A549 (cell line): ENCODE measurements at regions not wholly inside any gene's neighbourhood (a gene's known extent, or its start where the extent isn't known, plus 50 kb on each side); places are given as distances from the start of the nearest gene placed in this dataset.

Experiments
- ATAC-seq, 2 experiments: fragments of 200-7000 bp in 1 of 2; fragments of >200 bp in 1 of 2; cut with Nextera tagmentation in 1 of 2; cut with Tn5 transposase in 1 of 2; 3 replicates each; pipeline versions ENCODE4 v1.8.0 to v1.9.1; 2018 to 2020; ENCODE audit warnings: mild to moderate bottlenecking in 1 of 2, moderate library complexity in 1 of 2
- CTCF ChIA-PET: fragments of 300-600 bp; sonication (Branson Sonifier 250); formaldehyde crosslinking; extraction: SDS; loops from one replicate; lab custom pipeline; 2021; ENCODE audit warnings: antibody characterized with exemption, inconsistent platforms; lab: Yijun Ruan, JAX
- POLR2A ChIA-PET: fragments of 350-600 bp; formaldehyde crosslinking; extraction: SDS; loops from one replicate; lab custom pipeline; 2021; ENCODE audit warnings: antibody characterized with exemption, inconsistent platforms; lab: Yijun Ruan, JAX
- DNase-seq, 2 experiments: peaks; one replicate each; pipeline versions ENCODE4 v3.0.0 to v3.0.0-alpha.2; 2011 to 2016; ENCODE audit warnings: low read depth in 1 of 2, low spot score in 1 of 2
- FAIRE-seq: peaks from 2 replicates; lab custom pipeline; 2011; peaks lifted over from hg19 to GRCh38; lab: Jason Lieb, UNC
- H3K27ac ChIP-seq, 2 experiments: fragments of >200 bp; sonication (Bioruptor Twin); formaldehyde crosslinking; 3 replicates each; pipeline ENCODE4 v1.5.1; 2016 to 2017
- H3K4me1 ChIP-seq: fragments of >200 bp; sonication (Bioruptor Twin); formaldehyde crosslinking; 3 replicates; pipeline ENCODE4 v1.6.1; 2016
- H3K4me2 ChIP-seq: fragments of >200 bp; sonication (Bioruptor Twin); formaldehyde crosslinking; 3 replicates; pipeline ENCODE4 v1.6.1; 2016
- H3K4me3 ChIP-seq: fragments of >200 bp; sonication (Bioruptor Twin); formaldehyde crosslinking; 3 replicates; pipeline ENCODE4 v1.5.1; 2016
- H3K9me3 ChIP-seq: fragments of >200 bp; sonication (Bioruptor Twin); formaldehyde crosslinking; 3 replicates; pipeline ENCODE4 v1.6.1; 2016
- BHLHE40 ChIP-seq: IDR thresholded peaks from 2 replicates; pipeline ENCODE4 v1.6.1; 2012; ENCODE audit warnings: low read depth, low read length, inconsistent platforms
- CBX2 ChIP-seq: fragments of 200-600 bp; sonication (generic); IDR thresholded peaks from 2 replicates; pipeline ENCODE4 v1.6.1; 2016; ENCODE audit warnings: low read depth, mild to moderate bottlenecking, borderline replicate concordance
- CBX8 ChIP-seq: fragments of 200-600 bp; sonication (generic); IDR thresholded peaks from 2 replicates; pipeline ENCODE4 v1.6.1; 2016
- CHD2 ChIP-seq: fragments of 150-350 bp; IDR thresholded peaks from 2 replicates; pipeline ENCODE4 v1.6.1; 2014; ENCODE audit warnings: low read length; ENCODE audit not compliant: partially characterized antibody
- CHD4 ChIP-seq: fragments of 200-600 bp; sonication (generic); IDR thresholded peaks from 2 replicates; pipeline ENCODE4 v1.6.1; 2016; ENCODE audit warnings: antibody characterized with exemption, mild to moderate bottlenecking, borderline replicate concordance
- EHF ChIP-seq: fragments of 250-450 bp; sonication (Bioruptor Pico); IDR thresholded peaks from 2 replicates; pipeline ENCODE4 v1.5.0; 2020; ENCODE audit warnings: mild to moderate bottlenecking
- EHMT2 ChIP-seq: fragments of 200-600 bp; sonication (generic); IDR thresholded peaks from 2 replicates; pipeline ENCODE4 v1.6.1; 2016; ENCODE audit warnings: antibody characterized with exemption, low read depth, mild to moderate bottlenecking, moderate library complexity
- EP300 ChIP-seq, 2 experiments: fragments of >200 bp; sonication (Bioruptor Twin); formaldehyde crosslinking; IDR thresholded peaks; 2 replicates in 1 of 2; 3 replicates in 1 of 2; pipeline ENCODE4 v1.6.1; 2016 to 2017
- FOSL2 ChIP-seq, 2 experiments: fragments of 450-650 bp in 1 of 2; fragments of >200 bp in 1 of 2; sonication (Bioruptor Twin) in 1 of 2; formaldehyde crosslinking; IDR thresholded peaks; 2 replicates each; pipeline versions ENCODE4 v1.5.0 to v1.6.1; 2016 to 2020; ENCODE audit warnings: mild to moderate bottlenecking in 1 of 2, moderate library complexity in 1 of 2
- HEYL ChIP-seq: fragments of 250-450 bp; sonication (Bioruptor Pico); IDR thresholded peaks from 2 replicates; pipeline ENCODE4 v1.8.0; 2021; ENCODE audit warnings: mild to moderate bottlenecking, moderate library complexity
- HOXB5 ChIP-seq: fragments of 250-450 bp; sonication (Bioruptor Pico); IDR thresholded peaks from 2 replicates; pipeline ENCODE4 v1.5.0; 2020; ENCODE audit warnings: mild to moderate bottlenecking, moderate library complexity
- JUN ChIP-seq, 2 experiments: fragments of >200 bp; sonication (Bioruptor Twin); formaldehyde crosslinking; IDR thresholded peaks; 2 replicates in 1 of 2; 3 replicates in 1 of 2; pipeline ENCODE4 v1.6.1; 2016 to 2017
- KDM1A ChIP-seq: fragments of 200-600 bp; sonication (generic); IDR thresholded peaks from 2 replicates; pipeline ENCODE4 v1.6.1; 2016; ENCODE audit warnings: low read depth, mild to moderate bottlenecking
- NFE2L2 ChIP-seq: fragments of 150-350 bp; conservative IDR thresholded peaks from 2 replicates; pipeline ENCODE4 v1.6.1; 2014; ENCODE audit warnings: low read length
- NR3C1 ChIP-seq: fragments of >200 bp; sonication (Bioruptor Twin); formaldehyde crosslinking; IDR thresholded peaks from 3 replicates; pipeline ENCODE4 v1.6.1; 2017
- RAD21 ChIP-seq, 2 experiments: fragments of >200 bp in 1 of 2; sonication (Bioruptor Twin) in 1 of 2; formaldehyde crosslinking in 1 of 2; IDR thresholded peaks in 1 of 2; conservative IDR thresholded peaks in 1 of 2; 2 replicates in 1 of 2; 3 replicates in 1 of 2; pipeline ENCODE4 v1.6.1; 2012 to 2018; ENCODE audit warnings: inconsistent platforms in 1 of 2
- RCOR1 ChIP-seq: fragments of 150-350 bp; IDR thresholded peaks from 2 replicates; pipeline ENCODE4 v1.6.1; 2014; ENCODE audit warnings: antibody characterized with exemption, low read length, low read depth
- RFX5 ChIP-seq: fragments of 450-650 bp; IDR thresholded peaks from 2 replicates; pipeline ENCODE4 v1.7.1; 2014; ENCODE audit warnings: antibody characterized with exemption, mild to moderate bottlenecking, moderate library complexity
- SREBF2 ChIP-seq: fragments of 450-650 bp; IDR thresholded peaks from 2 replicates; pipeline ENCODE4 v1.6.1; 2014; ENCODE audit warnings: mild to moderate bottlenecking, moderate library complexity
- ZC3H11A ChIP-seq: fragments of 450-650 bp; IDR thresholded peaks from 2 replicates; pipeline ENCODE4 v1.6.1; 2014; ENCODE audit warnings: antibody characterized with exemption, mild to moderate bottlenecking
- ZSCAN20 ChIP-seq: fragments of 250-450 bp; sonication (Bioruptor Pico); IDR thresholded peaks from 2 replicates; pipeline ENCODE4 v1.8.0; 2022; ENCODE audit warnings: mild to moderate bottlenecking, moderate library complexity
- WGBS: methylation state at CpG from one replicate; pipeline ENCODE4 v1.1.6; 2017; ENCODE audit errors: missing lambda C conversion rate; 5-methylcytosine and 5-hydroxymethylcytosine counted together
- TF ChIP-seq, protein P1 (sequence below): fragments of 450-650 bp; IDR thresholded peaks from 2 replicates; pipeline ENCODE4 v1.6.1; 2014; ENCODE audit warnings: antibody characterized with exemption
- TF ChIP-seq, protein P2 (sequence below): fragments of 150-350 bp; IDR thresholded peaks from 2 replicates; pipeline ENCODE4 v1.6.1; 2014; ENCODE audit warnings: low read depth, mild to moderate bottlenecking, low read length
- TF ChIP-seq, protein P3 (sequence below): fragments of >200 bp; sonication (Bioruptor Twin); formaldehyde crosslinking; IDR thresholded peaks from 3 replicates; pipeline ENCODE4 v1.6.1; 2016
- TF ChIP-seq, protein P4 (sequence below): fragments of 250-450 bp; sonication (Bioruptor Pico); IDR thresholded peaks from 2 replicates; pipeline ENCODE4 v1.5.0; 2021; ENCODE audit warnings: mild to moderate bottlenecking, moderate library complexity, borderline replicate concordance
- TF ChIP-seq, protein P5 (sequence below): IDR thresholded peaks from 2 replicates; pipeline ENCODE4 v1.6.1; 2012

DNA sequence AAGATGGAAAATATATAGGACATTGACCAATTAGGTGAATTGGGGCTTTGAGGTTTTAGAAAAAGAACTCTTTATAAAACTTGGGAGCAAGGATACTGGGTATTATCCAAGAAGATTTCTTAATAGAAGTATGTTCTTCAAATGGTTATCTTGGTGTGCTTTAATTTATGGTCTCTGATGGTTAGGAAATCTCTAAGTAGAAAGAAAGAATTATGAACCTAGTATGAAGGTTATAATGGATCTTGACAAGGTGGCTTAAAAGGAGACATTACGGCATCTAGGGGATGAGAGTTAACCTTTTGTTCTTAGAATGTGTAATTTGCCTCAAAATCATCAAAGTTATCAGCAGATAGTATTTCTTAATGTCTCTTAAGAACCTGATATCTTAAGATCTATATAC lies 210.4 kb upstream of the PRICKLE1 start (continued):
- TF ChIP-seq, protein P1, sequence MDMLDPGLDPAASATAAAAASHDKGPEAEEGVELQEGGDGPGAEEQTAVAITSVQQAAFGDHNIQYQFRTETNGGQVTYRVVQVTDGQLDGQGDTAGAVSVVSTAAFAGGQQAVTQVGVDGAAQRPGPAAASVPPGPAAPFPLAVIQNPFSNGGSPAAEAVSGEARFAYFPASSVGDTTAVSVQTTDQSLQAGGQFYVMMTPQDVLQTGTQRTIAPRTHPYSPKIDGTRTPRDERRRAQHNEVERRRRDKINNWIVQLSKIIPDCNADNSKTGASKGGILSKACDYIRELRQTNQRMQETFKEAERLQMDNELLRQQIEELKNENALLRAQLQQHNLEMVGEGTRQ = no peak

DNA sequence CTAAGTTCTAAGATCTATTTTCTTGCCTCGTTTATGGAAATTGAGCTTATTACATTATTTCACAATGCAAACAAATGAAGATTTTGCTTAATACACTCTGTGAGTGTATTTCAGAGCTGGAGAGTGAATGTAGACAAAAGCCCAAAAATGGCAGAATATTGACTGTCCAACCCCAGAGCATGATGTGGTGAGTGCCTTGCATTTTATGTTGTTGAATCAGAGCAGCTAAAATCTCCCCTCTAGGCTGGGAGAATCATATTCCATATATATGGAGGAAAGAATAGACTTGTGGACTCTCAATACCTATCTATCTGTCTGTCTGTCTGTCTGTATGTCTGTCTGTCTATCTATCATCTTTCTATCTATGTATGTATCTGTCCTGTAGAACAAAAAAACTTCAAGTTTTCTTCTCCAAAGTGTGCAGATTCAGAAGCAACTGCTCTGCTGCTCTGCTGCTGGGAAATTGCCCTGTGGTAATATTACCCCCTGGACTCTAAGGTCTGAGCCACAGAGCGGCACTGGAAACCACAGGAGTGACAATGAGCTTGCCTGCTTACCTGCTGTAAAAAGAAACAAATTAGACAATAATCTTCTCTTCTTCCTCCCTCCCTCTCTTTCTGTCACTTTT lies 209.4 kb upstream of the PRICKLE1 start:
- no peak for TF ChIP-seq CHD4
- no peak for TF ChIP-seq EHF
- TF ChIP-seq JUN (IDR thresholded peaks at IDR 0.05) = no peak
- TF ChIP-seq HEYL (CRISPR knock-in tag) = no peak
- TF ChIP-seq, protein P2, sequence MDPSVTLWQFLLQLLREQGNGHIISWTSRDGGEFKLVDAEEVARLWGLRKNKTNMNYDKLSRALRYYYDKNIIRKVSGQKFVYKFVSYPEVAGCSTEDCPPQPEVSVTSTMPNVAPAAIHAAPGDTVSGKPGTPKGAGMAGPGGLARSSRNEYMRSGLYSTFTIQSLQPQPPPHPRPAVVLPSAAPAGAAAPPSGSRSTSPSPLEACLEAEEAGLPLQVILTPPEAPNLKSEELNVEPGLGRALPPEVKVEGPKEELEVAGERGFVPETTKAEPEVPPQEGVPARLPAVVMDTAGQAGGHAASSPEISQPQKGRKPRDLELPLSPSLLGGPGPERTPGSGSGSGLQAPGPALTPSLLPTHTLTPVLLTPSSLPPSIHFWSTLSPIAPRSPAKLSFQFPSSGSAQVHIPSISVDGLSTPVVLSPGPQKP = no peak
- TF ChIP-seq, protein P3, sequence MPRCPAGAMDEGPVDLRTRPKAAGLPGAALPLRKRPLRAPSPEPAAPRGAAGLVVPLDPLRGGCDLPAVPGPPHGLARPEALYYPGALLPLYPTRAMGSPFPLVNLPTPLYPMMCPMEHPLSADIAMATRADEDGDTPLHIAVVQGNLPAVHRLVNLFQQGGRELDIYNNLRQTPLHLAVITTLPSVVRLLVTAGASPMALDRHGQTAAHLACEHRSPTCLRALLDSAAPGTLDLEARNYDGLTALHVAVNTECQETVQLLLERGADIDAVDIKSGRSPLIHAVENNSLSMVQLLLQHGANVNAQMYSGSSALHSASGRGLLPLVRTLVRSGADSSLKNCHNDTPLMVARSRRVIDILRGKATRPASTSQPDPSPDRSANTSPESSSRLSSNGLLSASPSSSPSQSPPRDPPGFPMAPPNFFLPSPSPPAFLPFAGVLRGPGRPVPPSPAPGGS = no peak
- no peak for TF ChIP-seq HOXB5
- no peak for TF ChIP-seq FOSL2 (IDR thresholded peaks at IDR 0.05)
- TF ChIP-seq FOSL2 (CRISPR knock-in tag; IDR thresholded peaks at IDR 0.05) = no peak
- TF ChIP-seq KDM1A = no peak
- TF ChIP-seq, protein P4, sequence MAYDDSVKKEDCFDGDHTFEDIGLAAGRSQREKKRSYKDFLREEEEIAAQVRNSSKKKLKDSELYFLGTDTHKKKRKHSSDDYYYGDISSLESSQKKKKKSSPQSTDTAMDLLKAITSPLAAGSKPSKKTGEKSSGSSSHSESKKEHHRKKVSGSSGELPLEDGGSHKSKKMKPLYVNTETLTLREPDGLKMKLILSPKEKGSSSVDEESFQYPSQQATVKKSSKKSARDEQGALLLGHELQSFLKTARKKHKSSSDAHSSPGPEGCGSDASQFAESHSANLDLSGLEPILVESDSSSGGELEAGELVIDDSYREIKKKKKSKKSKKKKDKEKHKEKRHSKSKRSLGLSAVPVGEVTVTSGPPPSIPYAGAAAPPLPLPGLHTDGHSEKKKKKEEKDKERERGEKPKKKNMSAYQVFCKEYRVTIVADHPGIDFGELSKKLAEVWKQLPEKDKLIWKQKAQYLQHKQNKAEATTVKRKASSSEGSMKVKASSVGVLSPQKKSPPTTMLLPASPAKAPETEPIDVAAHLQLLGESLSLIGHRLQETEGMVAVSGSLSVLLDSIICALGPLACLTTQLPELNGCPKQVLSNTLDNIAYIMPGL = no peak
- TF ChIP-seq RAD21 (conservative IDR thresholded peaks at IDR 0.05 in 1 of 2, IDR thresholded peaks at IDR 0.05 in 1 of 2) = no peak
- TF ChIP-seq RFX5 = no peak
- TF ChIP-seq, protein P1 = no peak
- no peak for TF ChIP-seq CBX8
- FAIRE-seq (no peak), ATAC-seq (no peak), DNase-seq (no peak)
- 0 out of 3 replicates have a peak, but pooled peaks cover 3% of the 10 kb centered on the region for H3K4me1 ChIP-seq
- no peaks in the 10 kb centered on the region for H3K9me3 ChIP-seq
- ChIA-PET CTCF (no interaction called here), POLR2A (no interaction called here)
- no peak overlapping the region for H3K27ac ChIP-seq
- WGBS = 35% methylated on average over 2 of the region's 2 CpGs
- no peak overlapping the region for H3K4me3 ChIP-seq
- no peak overlapping the region for H3K4me2 ChIP-seq

DNA sequence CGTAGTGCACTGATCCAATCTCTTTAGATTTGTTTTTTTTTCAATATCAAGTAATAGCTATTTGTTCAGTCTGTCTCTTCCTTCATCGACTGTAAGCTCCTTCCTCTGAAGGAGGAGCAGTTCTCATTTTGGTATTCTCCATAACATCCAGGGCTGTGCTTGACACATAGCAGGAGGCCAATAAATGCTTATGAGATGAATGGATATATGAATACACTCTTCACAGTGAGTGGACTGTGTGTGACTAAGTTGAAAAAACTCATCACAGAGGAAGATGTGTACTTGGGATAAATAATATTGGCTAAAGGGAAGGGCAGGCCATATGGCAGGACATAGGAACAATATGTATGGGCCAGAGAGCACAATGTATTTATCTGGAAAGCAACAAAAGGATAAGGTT lies 205.3 kb upstream of the PRICKLE1 start:
- FAIRE-seq (no peak), ATAC-seq (no peak), DNase-seq (no peak)
- 15% methylated on average over 2 of the region's 2 CpGs for whole genome bisulfite sequencing
- POLR2A ChIA-PET = no interaction called here
- Histone ChIP-seq H3K4me3 (no peak overlapping the region), H3K4me2 (no peak overlapping the region), H3K9me3 (no peaks in the 10 kb centered on the region), H3K4me1 (peaks cover 20% of the 10 kb centered on the region), H3K27ac (no peak overlapping the region)
- CTCF ChIA-PET = no interaction called here
- TF ChIP-seq BHLHE40 = no peak
- no peak for TF ChIP-seq ZC3H11A
- TF ChIP-seq NFE2L2 = no peak
- TF ChIP-seq CBX8 = no peak
- TF ChIP-seq ZSCAN20 = no peak
- no peak for TF ChIP-seq SREBF2
- no peak for TF ChIP-seq NR3C1
- no peak for TF ChIP-seq CBX2
- TF ChIP-seq, protein P1 = no peak
- no peak for TF ChIP-seq EP300 (IDR thresholded peaks at IDR 0.05)
- TF ChIP-seq EHMT2 = no peak
- TF ChIP-seq, protein P5, sequence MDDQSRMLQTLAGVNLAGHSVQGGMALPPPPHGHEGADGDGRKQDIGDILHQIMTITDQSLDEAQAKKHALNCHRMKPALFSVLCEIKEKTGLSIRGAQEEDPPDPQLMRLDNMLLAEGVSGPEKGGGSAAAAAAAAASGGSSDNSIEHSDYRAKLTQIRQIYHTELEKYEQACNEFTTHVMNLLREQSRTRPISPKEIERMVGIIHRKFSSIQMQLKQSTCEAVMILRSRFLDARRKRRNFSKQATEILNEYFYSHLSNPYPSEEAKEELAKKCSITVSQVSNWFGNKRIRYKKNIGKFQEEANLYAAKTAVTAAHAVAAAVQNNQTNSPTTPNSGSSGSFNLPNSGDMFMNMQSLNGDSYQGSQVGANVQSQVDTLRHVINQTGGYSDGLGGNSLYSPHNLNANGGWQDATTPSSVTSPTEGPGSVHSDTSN = no peak
- TF ChIP-seq RCOR1 = no peak
- no peak for TF ChIP-seq CHD2
- TF ChIP-seq, protein P4 = no peak
